ENCODE measurements at regions not wholly inside any gene's neighbourhood (a gene's known extent, or its start where the extent isn't known, plus 50 kb on each side); places are given as distances from the start of the nearest gene placed in this dataset.

GRCh38 chr16:79431923-79432322 lies 168.6 kb downstream of the MAF start:
- no peak for TF ChIP-seq POLR2A (IDR thresholded peaks at IDR 0.05)
- no peak for TF ChIP-seq CTCF (IDR thresholded peaks at IDR 0.05)

Data from body of pancreas (tissue), 4 donors.